HepG2 (cell line): ENCODE measurements at regions not wholly inside any gene's neighbourhood (a gene's known extent, or its start where the extent isn't known, plus 50 kb on each side); places are given as distances from the start of the nearest gene placed in this dataset.

ENCODE experiments used
- CTCF ChIP-seq: sonication (generic); formaldehyde crosslinking; IDR thresholded peaks from 2 replicates; pipeline ENCODE4 v1.5.0; 2020; ENCODE audit warnings: mild to moderate bottlenecking, missing genetic modification reagents, moderate library complexity
- ELF1 ChIP-seq: sonication (generic); formaldehyde crosslinking; IDR thresholded peaks from 2 replicates; pipeline ENCODE4 v1.4.0; 2020; ENCODE audit warnings: missing genetic modification reagents
- ELF3 ChIP-seq: IDR thresholded peaks from 2 replicates; pipeline ENCODE4 v1.6.1; 2016; ENCODE audit warnings: missing genetic modification reagents, missing compliant biosample characterization
- FOXA3 ChIP-seq: IDR thresholded peaks from 2 replicates; pipeline ENCODE4 v1.6.1; 2016; ENCODE audit warnings: missing genetic modification reagents, missing compliant biosample characterization
- MAX ChIP-seq: IDR thresholded peaks from 2 replicates; pipeline ENCODE4 v1.6.1; 2012; ENCODE audit warnings: inconsistent platforms
- NFIC ChIP-seq: IDR thresholded peaks from 2 replicates; pipeline ENCODE4 v1.6.1; 2012; ENCODE audit warnings: mild to moderate bottlenecking, low read length, inconsistent platforms
- POLR2AphosphoS5 ChIP-seq: IDR thresholded peaks from 2 replicates; pipeline ENCODE4 v1.6.1; 2012; ENCODE audit warnings: low read depth, low read length
- RAD21 ChIP-seq: fragments of 450-650 bp; formaldehyde crosslinking; IDR thresholded peaks from 2 replicates; pipeline ENCODE4 v1.5.0; 2020; ENCODE audit warnings: mild to moderate bottlenecking
- TCF12 ChIP-seq, 2 experiments: fragments of 450-650 bp in 1 of 2; sonication (generic) in 1 of 2; formaldehyde crosslinking in 1 of 2; IDR thresholded peaks; 2 replicates each; pipeline versions ENCODE4 v1.6.1 to v1.8.0; 2017 to 2022; ENCODE audit warnings: antibody characterized with exemption in 1 of 2, mild to moderate bottlenecking in 1 of 2, missing genetic modification reagents in 1 of 2, moderate library complexity in 1 of 2
- ZHX1 ChIP-seq: sonication (generic); formaldehyde crosslinking; IDR thresholded peaks from 2 replicates; pipeline ENCODE4 v1.8.1; 2022; ENCODE audit warnings: low read depth, mild to moderate bottlenecking, missing genetic modification reagents
- ZNF530 ChIP-seq: sonication (generic); formaldehyde crosslinking; IDR thresholded peaks from 2 replicates; pipeline ENCODE4 v1.5.0; 2020; ENCODE audit warnings: low read depth, mild to moderate bottlenecking, missing genetic modification reagents
- ZNF660 ChIP-seq: sonication (generic); formaldehyde crosslinking; IDR thresholded peaks from 2 replicates; pipeline ENCODE4 v1.5.1; 2020; ENCODE audit warnings: mild to moderate bottlenecking, low read depth, missing genetic modification reagents, borderline replicate concordance

- no peak for TF ChIP-seq RAD21 (CRISPR knock-in tag)
- TF ChIP-seq ZHX1: no peak
- TF ChIP-seq ELF1 (CRISPR knock-in tag): no peak
- no peak for TF ChIP-seq POLR2AphosphoS5
- no peak for TF ChIP-seq CTCF (CRISPR knock-in tag)
- TF ChIP-seq ZNF660 (CRISPR knock-in tag): no peak
- TF ChIP-seq MAX: no peak
- TF ChIP-seq TCF12 (IDR thresholded peaks at IDR 0.05): no peak
- TF ChIP-seq TCF12 (CRISPR knock-in tag; IDR thresholded peaks at IDR 0.05): no peak
- no peak for TF ChIP-seq ELF3 (CRISPR knock-in tag)
- TF ChIP-seq ZNF530: no peak
- TF ChIP-seq NFIC: no peak
- no peak for TF ChIP-seq FOXA3
Measured at GRCh38 chr15:25993506-25993905, 130.4 kb upstream of the ATP10A start.
